HG03342 (cell line): ENCODE measurements at regions not wholly inside any gene's neighbourhood (a gene's known extent, or its start where the extent isn't known, plus 50 kb on each side); places are given as distances from the start of the nearest gene placed in this dataset.

ENCODE experiments used
- ATAC-seq: cut with Tn5 transposase; IDR thresholded peaks from one replicate; pipeline ENCODE4 v1.9.1; 2021; ENCODE audit warnings: mild to moderate bottlenecking, moderate library complexity; ENCODE audit not compliant: unreplicated experiment

- no peak for ATAC-seq
Observed at GRCh38 chr15:95655089-95655607, 675.4 kb upstream of the NR2F2 start.

- no peak for ATAC-seq
Observed at GRCh38 chr15:95656595-95656994, 673.9 kb upstream of the NR2F2 start.

GRCh38 chr15:95658799-95659198 is 671.7 kb upstream of the NR2F2 start:
- ATAC-seq, result no peak

DNA sequence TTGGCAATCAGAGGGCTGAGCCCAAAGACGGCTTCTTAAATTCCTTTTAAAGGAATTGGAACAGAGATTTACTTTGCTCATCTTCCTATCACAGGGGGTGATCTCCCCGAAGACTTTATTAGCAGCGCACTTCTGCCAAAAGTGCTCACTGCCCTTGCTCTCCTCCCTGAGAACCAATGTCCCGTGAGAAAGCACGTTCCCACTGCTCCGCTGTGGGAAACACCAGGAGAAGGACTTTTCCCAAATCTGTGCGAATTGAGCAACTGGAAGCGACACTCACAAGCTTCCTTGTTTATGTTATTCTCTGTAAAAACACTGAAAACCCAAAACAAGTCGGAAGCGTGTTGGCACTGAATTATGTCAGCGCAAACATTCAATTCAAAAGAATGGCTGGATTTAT is 670.8 kb upstream of the NR2F2 start:
- ATAC-seq, result no peak

DNA sequence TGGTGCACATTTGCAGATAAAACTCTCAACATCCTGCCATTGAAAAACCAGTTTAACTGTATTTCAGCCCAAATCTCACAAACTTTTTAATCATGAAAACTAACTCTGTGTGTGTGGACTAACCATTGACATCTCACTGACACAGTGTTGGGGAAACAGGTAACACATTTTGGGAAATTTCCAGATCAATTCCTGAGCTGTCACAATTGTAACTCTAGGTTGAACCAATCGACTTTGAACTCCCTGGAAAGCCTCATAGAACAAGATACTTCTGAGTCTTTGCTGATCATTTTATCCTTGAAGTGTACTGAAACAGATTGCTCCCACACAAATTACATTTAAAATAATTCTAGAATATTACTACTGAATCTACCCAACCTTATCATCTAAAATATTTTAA is 667.9 kb upstream of the NR2F2 start:
- ATAC-seq, result no peak

DNA sequence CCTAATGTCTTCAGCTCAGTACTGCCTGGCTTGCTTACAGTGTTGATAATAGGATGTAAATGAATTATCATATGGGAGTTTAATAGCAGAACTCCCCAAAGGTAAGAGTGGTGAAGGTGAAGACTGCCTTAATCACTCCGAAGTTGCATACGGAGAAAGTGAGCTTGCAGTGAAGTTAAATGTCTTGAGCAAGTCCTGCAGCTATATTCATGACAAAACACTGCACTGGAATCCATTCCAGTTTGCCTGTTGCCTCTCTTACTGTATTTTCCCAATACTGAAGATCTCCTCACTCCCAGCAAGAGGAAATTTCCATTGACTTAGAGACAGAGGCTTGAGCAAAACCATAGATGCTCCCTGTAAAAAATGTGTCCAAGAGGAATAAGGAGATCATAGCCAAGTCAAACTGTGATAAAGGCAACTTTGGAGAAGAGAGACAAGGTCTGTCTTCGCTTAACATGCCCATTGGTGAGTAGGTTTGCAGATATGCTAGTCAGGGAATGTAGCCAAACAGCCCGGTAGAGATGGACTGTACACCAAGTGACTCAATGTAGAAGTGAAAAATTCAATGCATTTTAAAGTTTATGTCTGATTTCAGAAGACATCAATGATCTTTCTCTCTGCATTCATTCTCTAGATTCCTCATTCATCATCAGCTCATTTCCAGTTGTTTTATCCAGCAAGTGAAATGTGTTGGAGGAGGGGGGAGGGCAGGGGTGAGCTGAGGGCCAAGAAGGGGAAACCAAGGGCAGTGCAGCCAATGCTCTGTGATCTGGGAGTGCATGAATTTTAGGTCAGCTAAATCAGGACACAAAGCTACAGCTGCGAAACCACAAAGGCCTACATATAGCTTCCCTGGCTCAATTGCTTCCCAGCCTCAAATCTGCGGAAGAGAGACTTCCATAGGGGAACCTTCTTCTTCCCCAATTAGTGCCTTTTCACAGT is 667.1 kb upstream of the NR2F2 start:
- no peak for ATAC-seq

DNA sequence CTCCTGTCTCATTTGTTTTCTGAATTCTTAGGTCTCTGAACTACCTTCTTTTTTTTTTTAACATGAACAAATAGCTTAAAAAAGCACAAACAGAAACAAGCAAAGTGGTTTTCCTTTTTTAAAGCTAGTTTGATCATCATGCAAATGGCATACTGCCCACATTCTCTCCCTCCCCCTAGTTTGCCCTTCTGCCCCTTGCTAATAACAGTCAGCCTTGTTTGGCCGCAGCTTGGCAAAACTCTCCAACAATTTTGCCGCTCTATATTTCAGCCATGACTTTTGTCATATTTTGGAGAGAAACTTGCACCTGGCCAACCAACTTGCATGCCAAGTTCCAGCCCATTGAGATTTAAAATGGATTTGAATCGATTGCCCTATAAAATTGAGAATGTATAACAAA is 666.0 kb upstream of the NR2F2 start:
- ATAC-seq, result no peak

- ATAC-seq, result peak; percentile 51
Observed at GRCh38 chr15:95669146-95669922, 661.2 kb upstream of the NR2F2 start.

DNA sequence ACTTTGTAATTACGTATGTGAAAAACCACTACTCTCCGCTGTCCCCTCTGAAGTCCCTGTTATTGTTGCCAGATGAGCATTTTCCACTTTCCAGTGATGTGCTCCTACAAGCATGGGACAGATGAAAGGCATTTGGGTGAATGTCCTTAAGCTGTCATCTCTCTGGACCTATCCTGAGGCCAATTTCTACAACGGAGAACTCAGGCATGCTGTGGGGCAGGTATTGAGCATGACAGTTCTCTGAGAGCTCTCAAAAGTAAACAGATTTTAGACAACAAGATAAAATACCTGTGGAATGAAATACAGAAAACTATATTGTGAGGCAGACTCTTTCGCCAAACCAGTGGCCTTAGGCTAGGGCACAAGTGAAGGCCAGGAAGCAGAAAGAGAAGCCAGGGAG is 656.5 kb upstream of the NR2F2 start:
- ATAC-seq, result no peak

- ATAC-seq, result no peak
Observed at GRCh38 chr15:95676500-95676899, 654.0 kb upstream of the NR2F2 start.

- ATAC-seq, result no peak
Observed at GRCh38 chr15:95679847-95680582, 650.5 kb upstream of the NR2F2 start.

DNA sequence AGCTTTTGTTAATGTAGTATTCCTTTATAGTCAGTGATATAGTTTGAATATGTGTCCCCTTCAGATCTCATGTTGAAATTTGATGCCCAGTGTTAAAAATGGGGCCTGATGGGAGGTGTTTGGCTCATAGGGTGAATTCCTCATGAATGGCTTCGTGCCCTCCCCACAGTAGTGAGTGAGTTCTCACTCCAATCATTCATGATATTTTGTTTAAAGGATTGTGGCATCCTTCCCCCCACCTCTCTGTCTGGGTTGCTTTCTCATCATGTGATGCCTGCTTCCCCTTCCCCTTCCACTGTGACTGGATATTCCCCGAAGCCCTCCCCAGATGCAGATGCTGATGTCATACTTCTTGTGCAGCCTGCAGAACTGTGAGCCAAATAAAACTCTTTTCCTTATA is 649.8 kb upstream of the NR2F2 start:
- no peak for ATAC-seq

GRCh38 chr15:95681836-95682544 is 648.5 kb upstream of the NR2F2 start:
- no peak for ATAC-seq

DNA sequence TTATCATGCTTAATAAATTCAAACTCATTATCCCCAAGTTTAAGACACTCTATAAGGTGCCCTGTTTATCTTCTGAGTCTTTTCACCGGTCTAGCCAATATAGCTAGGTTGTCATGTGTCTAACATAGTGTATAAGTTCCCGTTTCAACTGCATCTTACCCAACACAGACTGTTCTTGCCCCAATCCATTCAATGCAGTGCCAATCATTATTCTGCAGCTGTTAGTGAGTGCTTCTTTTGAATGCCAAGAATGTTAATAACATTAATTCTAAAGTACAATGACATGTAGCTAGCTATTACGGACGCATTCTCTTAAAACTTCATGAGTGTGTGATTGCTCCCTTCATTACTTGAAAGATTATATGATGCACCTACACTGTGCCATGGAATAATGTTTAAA is 646.4 kb upstream of the NR2F2 start:
- ATAC-seq, result no peak

- no peak for ATAC-seq
Observed at GRCh38 chr15:95684693-95685115, 645.8 kb upstream of the NR2F2 start.

DNA sequence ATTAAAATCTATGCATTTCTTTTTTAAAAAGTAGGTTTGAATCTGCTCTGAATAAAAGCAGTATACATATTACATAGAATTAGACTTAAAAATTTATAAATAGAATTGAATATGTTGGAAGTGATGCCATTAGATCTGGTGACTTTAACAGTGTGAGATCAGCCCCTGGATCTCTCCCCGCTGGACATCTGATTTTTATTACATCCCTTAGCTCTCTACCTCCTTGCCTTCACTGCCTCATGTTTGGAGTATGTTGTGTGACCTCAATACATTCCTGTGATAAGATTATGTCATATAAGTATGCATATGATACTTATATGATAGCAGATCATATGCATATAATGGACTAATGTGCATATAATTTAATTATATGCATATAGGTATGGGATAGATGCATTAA is 643.4 kb upstream of the NR2F2 start:
- no peak for ATAC-seq

- ATAC-seq, result no peak
Observed at GRCh38 chr15:95687686-95688085, 642.8 kb upstream of the NR2F2 start.

GRCh38 chr15:95690631-95691340 is 639.7 kb upstream of the NR2F2 start:
- ATAC-seq, result peak; percentile 82

DNA sequence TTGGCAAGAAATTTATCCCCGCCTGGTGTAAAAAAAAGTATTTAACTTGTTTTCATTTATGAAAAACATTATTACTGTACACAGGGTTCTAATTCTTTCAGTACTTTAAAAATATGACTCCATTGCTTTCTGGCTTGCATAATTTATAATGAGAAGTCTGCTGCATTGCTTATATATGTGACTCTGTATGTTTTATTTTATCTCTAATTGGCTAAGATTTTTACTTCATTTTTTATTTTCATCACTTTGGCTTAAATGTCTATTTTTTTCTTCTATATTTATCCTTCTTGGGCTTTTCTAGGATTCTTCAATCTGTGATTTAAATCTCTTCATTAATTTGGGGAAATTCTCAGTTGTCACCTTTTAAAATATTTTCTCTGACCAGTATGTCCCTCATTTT is 636.6 kb upstream of the NR2F2 start:
- no peak for ATAC-seq

DNA sequence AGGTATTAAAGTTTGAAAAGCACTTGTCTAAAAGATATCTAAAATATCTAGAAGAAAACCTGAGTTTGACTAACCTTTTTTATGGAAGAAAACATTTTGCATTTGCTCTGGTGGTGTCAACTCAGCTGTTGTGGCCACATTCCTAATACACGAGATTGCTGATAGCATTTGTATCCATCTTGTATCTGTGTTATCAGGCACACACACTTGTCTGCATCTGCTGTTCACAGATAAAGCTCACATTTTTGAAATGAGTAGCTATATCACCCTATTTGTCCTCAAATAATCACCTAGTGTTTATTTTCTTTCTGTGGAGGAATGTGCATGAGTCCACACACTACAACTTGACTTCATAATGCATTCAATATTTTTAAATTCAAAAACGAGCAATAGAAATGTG is 632.3 kb upstream of the NR2F2 start:
- no peak for ATAC-seq
